HEK293 (cell line): ENCODE measurements at regions not wholly inside any gene's neighbourhood (a gene's known extent, or its start where the extent isn't known, plus 50 kb on each side); places are given as distances from the start of the nearest gene placed in this dataset.

Experiments
- CTCF ChIA-PET: fragments of 350-600 bp; formaldehyde crosslinking; extraction: SDS; loops from one replicate; lab custom pipeline; 2021; ENCODE audit warnings: antibody characterized with exemption; lab: Yijun Ruan, JAX
- POLR2A ChIA-PET: fragments of 300-600 bp; formaldehyde crosslinking; extraction: SDS; loops from one replicate; lab custom pipeline; 2020; ENCODE audit warnings: antibody characterized with exemption, inconsistent platforms; lab: Yijun Ruan, JAX
- H3K27ac ChIP-seq: fragments of 200-500 bp; sonication (Bioruptor generic); 2 replicates; pipeline ENCODE4 v1.5.1; 2014; ENCODE audit warnings: low read depth, low read length, control low read depth, inconsistent platforms; ENCODE audit errors: extremely low read depth
- H3K36me3 ChIP-seq, 2 experiments: fragments of 200-500 bp in 1 of 2; sonication (Bioruptor generic) in 1 of 2; 1 replicate in 1 of 2; 2 replicates in 1 of 2; pipeline ENCODE4 v1.5.1; 2014 to 2017; ENCODE audit warnings: inconsistent platforms in 2 of 2, low read length in 2 of 2; ENCODE audit not compliant: control insufficient read depth in 2 of 2, insufficient read depth in 1 of 2
- H3K4me1 ChIP-seq: fragments of 200-500 bp; sonication (Bioruptor generic); 2 replicates; pipeline ENCODE4 v1.5.1; 2014; ENCODE audit warnings: mild to moderate bottlenecking, low read length, inconsistent platforms; ENCODE audit not compliant: control insufficient read depth, insufficient read depth
- H3K4me3 ChIP-seq: 2 replicates; pipeline ENCODE4 v1.5.1; 2011; ENCODE audit warnings: low read depth, mild to moderate bottlenecking, control low read depth, low read length, moderate library complexity
- H3K9me3 ChIP-seq: fragments of 200-500 bp; sonication (Bioruptor generic); 2 replicates; pipeline ENCODE4 v1.5.1; 2014; ENCODE audit warnings: low read depth, low read length, inconsistent platforms; ENCODE audit not compliant: control insufficient read depth, insufficient read depth
- BCL6B ChIP-seq: fragments of 450-650 bp; formaldehyde crosslinking; IDR thresholded peaks from 2 replicates; pipeline ENCODE4 v1.5.1; 2017; ENCODE audit warnings: missing biosample characterization, missing genetic modification characterization
- GLI2 ChIP-seq: fragments of 450-650 bp; formaldehyde crosslinking; IDR thresholded peaks from 2 replicates; pipeline ENCODE4; 2017; ENCODE audit warnings: missing biosample characterization, missing genetic modification characterization, low read depth, borderline replicate concordance
- PRDM1 ChIP-seq: fragments of 450-650 bp; formaldehyde crosslinking; IDR thresholded peaks from 2 replicates; pipeline ENCODE4; 2016; ENCODE audit warnings: missing biosample characterization, missing genetic modification characterization
- SP7 ChIP-seq: fragments of 450-650 bp; formaldehyde crosslinking; IDR thresholded peaks from 2 replicates; pipeline ENCODE4 v1.5.1; 2016; ENCODE audit warnings: missing biosample characterization, missing genetic modification characterization
- ZBTB21 ChIP-seq: fragments of 450-650 bp; formaldehyde crosslinking; IDR thresholded peaks from 2 replicates; pipeline ENCODE4 v1.5.1; 2017; ENCODE audit warnings: missing biosample characterization, missing genetic modification characterization
- ZBTB8A ChIP-seq: fragments of 450-650 bp; formaldehyde crosslinking; IDR thresholded peaks from 2 replicates; pipeline ENCODE4 v1.5.1; 2016; ENCODE audit warnings: missing biosample characterization, missing genetic modification characterization
- ZEB2 ChIP-seq: fragments of 450-650 bp; formaldehyde crosslinking; IDR thresholded peaks from 2 replicates; pipeline ENCODE4 v1.5.1; 2016; ENCODE audit warnings: missing biosample characterization, missing genetic modification characterization
- ZFHX2 ChIP-seq: fragments of 450-650 bp; formaldehyde crosslinking; conservative IDR thresholded peaks from 2 replicates; pipeline ENCODE4 v1.5.1; 2016; ENCODE audit warnings: missing biosample characterization, missing genetic modification characterization
- ZNF10 ChIP-seq: fragments of 450-650 bp; formaldehyde crosslinking; IDR thresholded peaks from 2 replicates; pipeline ENCODE4 v1.5.1; 2017; ENCODE audit warnings: missing biosample characterization, missing genetic modification characterization
- ZNF114 ChIP-seq: fragments of 450-650 bp; formaldehyde crosslinking; IDR thresholded peaks from 2 replicates; pipeline ENCODE4 v1.5.0; 2017; ENCODE audit warnings: missing biosample characterization, missing genetic modification characterization
- ZNF133 ChIP-seq: fragments of 450-650 bp; formaldehyde crosslinking; IDR thresholded peaks from 2 replicates; pipeline ENCODE4 v1.5.1; 2016; ENCODE audit warnings: missing biosample characterization, missing genetic modification characterization
- ZNF16 ChIP-seq: fragments of 450-650 bp; formaldehyde crosslinking; IDR thresholded peaks from 2 replicates; pipeline ENCODE4 v1.5.1; 2016; ENCODE audit warnings: low read depth, missing biosample characterization, missing genetic modification characterization
- ZNF175 ChIP-seq: fragments of 450-650 bp; formaldehyde crosslinking; IDR thresholded peaks from 2 replicates; pipeline ENCODE4 v1.5.1; 2016; ENCODE audit warnings: missing biosample characterization, missing genetic modification characterization
- ZNF292 ChIP-seq: fragments of 450-650 bp; formaldehyde crosslinking; IDR thresholded peaks from 2 replicates; pipeline ENCODE4 v1.5.1; 2016; ENCODE audit warnings: low read depth, missing biosample characterization, missing genetic modification characterization, borderline replicate concordance
- ZNF335 ChIP-seq: fragments of 450-650 bp; formaldehyde crosslinking; conservative IDR thresholded peaks from 2 replicates; pipeline ENCODE4 v1.5.1; 2016; ENCODE audit warnings: missing biosample characterization, missing genetic modification characterization
- ZNF350 ChIP-seq: fragments of 450-650 bp; formaldehyde crosslinking; IDR thresholded peaks from 2 replicates; pipeline ENCODE4 v1.5.0; 2017; ENCODE audit warnings: missing biosample characterization, mild to moderate bottlenecking, missing genetic modification characterization
- ZNF354C ChIP-seq: fragments of 450-650 bp; formaldehyde crosslinking; IDR thresholded peaks from 2 replicates; pipeline ENCODE4 v1.5.1; 2016; ENCODE audit warnings: missing biosample characterization, missing genetic modification characterization, low read depth, borderline replicate concordance
- ZNF366 ChIP-seq: fragments of 450-650 bp; formaldehyde crosslinking; conservative IDR thresholded peaks from 2 replicates; pipeline ENCODE4 v1.5.1; 2016; ENCODE audit warnings: missing biosample characterization, missing genetic modification characterization
- ZNF37A ChIP-seq: fragments of 450-650 bp; IDR thresholded peaks from 2 replicates; pipeline ENCODE4 v1.5.1; 2018; ENCODE audit warnings: missing biosample characterization, missing genetic modification characterization
- ZNF473 ChIP-seq: fragments of 450-650 bp; formaldehyde crosslinking; IDR thresholded peaks from 2 replicates; pipeline ENCODE4 v1.5.1; 2017; ENCODE audit warnings: missing biosample characterization, missing genetic modification characterization
- ZNF548 ChIP-seq: fragments of 450-650 bp; formaldehyde crosslinking; IDR thresholded peaks from 2 replicates; pipeline ENCODE4 v1.5.1; 2016; ENCODE audit warnings: missing biosample characterization, missing genetic modification characterization
- ZNF585B ChIP-seq: fragments of 450-650 bp; formaldehyde crosslinking; IDR thresholded peaks from 2 replicates; pipeline ENCODE4 v1.5.1; 2016; ENCODE audit warnings: missing biosample characterization, missing genetic modification characterization
- ZNF600 ChIP-seq: fragments of 450-650 bp; formaldehyde crosslinking; IDR thresholded peaks from 2 replicates; pipeline ENCODE4 v1.5.1; 2016; ENCODE audit warnings: missing biosample characterization, missing genetic modification characterization
- ZNF623 ChIP-seq: fragments of 450-650 bp; formaldehyde crosslinking; IDR thresholded peaks from 2 replicates; pipeline ENCODE4 v1.5.1; 2016; ENCODE audit warnings: missing biosample characterization, missing genetic modification characterization
- ZNF629 ChIP-seq: fragments of 450-650 bp; formaldehyde crosslinking; IDR thresholded peaks from 2 replicates; pipeline ENCODE4 v1.5.1; 2017; ENCODE audit warnings: missing biosample characterization, missing genetic modification characterization
- ZNF660 ChIP-seq: fragments of 450-650 bp; IDR thresholded peaks from 2 replicates; pipeline ENCODE4 v1.5.1; 2018; ENCODE audit warnings: missing biosample characterization, mild to moderate bottlenecking, missing genetic modification characterization
- ZNF76 ChIP-seq: fragments of 450-650 bp; formaldehyde crosslinking; IDR thresholded peaks from 2 replicates; pipeline ENCODE4; 2016; ENCODE audit warnings: low read depth, missing biosample characterization, missing genetic modification characterization, borderline replicate concordance
- TF ChIP-seq, protein P1 (sequence below): fragments of 450-650 bp; formaldehyde crosslinking; IDR thresholded peaks from 2 replicates; pipeline ENCODE4 v1.5.1; 2016; ENCODE audit warnings: missing biosample characterization, missing genetic modification characterization
- TF ChIP-seq, protein P2 (sequence below): fragments of 450-650 bp; formaldehyde crosslinking; IDR thresholded peaks from 2 replicates; pipeline ENCODE4 v1.5.1; 2017; ENCODE audit warnings: missing biosample characterization, missing genetic modification characterization

- CTCF ChIA-PET = no interaction called here
- Histone ChIP-seq H3K27ac (no peak overlapping the region), H3K4me1 (peaks cover 2% of the 10 kb centered on the region; the same call in 1 of the 2 replicates), H3K9me3 (no peaks in the 10 kb centered on the region), H3K4me3 (no peak overlapping the region), H3K36me3 (no peaks in the 10 kb centered on the region)
- no peak for TF ChIP-seq ZNF585B (tag by site-specific recombination)
- no peak for TF ChIP-seq ZFHX2 (tag by site-specific recombination)
- TF ChIP-seq BCL6B (tag by site-specific recombination) = no peak
- no peak for TF ChIP-seq ZNF548 (tag by site-specific recombination)
- no peak for TF ChIP-seq ZNF76 (tag by site-specific recombination)
- no peak for TF ChIP-seq ZNF37A (tag by site-specific recombination)
- no peak for TF ChIP-seq PRDM1 (tag by site-specific recombination)
- no peak for TF ChIP-seq ZNF175 (tag by site-specific recombination)
- TF ChIP-seq ZNF473 (tag by site-specific recombination) = no peak
- no peak for TF ChIP-seq ZNF114 (tag by site-specific recombination)
- no peak for TF ChIP-seq ZNF623 (tag by site-specific recombination)
- TF ChIP-seq, protein P1, sequence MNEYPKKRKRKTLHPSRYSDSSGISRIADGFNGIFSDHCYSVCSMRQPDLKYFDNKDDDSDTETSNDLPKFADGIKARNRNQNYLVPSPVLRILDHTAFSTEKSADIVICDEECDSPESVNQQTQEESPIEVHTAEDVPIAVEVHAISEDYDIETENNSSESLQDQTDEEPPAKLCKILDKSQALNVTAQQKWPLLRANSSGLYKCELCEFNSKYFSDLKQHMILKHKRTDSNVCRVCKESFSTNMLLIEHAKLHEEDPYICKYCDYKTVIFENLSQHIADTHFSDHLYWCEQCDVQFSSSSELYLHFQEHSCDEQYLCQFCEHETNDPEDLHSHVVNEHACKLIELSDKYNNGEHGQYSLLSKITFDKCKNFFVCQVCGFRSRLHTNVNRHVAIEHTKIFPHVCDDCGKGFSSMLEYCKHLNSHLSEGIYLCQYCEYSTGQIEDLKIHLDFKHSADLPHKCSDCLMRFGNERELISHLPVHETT (tag by site-specific recombination) = no peak
- no peak for TF ChIP-seq ZNF10 (tag by site-specific recombination)
- no peak for TF ChIP-seq ZNF16 (tag by site-specific recombination)
- TF ChIP-seq ZNF133 (tag by site-specific recombination) = no peak
- no peak for TF ChIP-seq GLI2
- TF ChIP-seq ZNF354C (tag by site-specific recombination) = no peak
- POLR2A ChIA-PET = no interaction called here
These were observed 156.3 kb upstream of the PDE3A start for GRCh38 chr12:20211981-20212421.

GRCh38 chr12:20212658-20213555 is 155.4 kb upstream of the PDE3A start:
- 0 out of 2 replicates have a peak overlapping the region, but pooled peaks have one; percentile 46 for H3K27ac ChIP-seq
- H3K4me1 ChIP-seq = peaks cover 2% of the 10 kb centered on the region; the same call in 1 of the 2 replicates
- ChIA-PET CTCF (interaction anchor here (0.6 to 1.5 kb wide), 2 partner anchors 473 to 1080 kb away, joined by 5 to 6 read pairs; no protein-coding TSS in a partner anchor), POLR2A (no interaction called here)
- H3K4me3 ChIP-seq = no peak overlapping the region
- no peaks in the 10 kb centered on the region for H3K9me3 ChIP-seq
- H3K36me3 ChIP-seq = no peaks in the 10 kb centered on the region
- TF ChIP-seq ZNF600 (tag by site-specific recombination) (no peak), ZEB2 (tag by site-specific recombination) (peak; percentile 46; the same call in 1 of the 2 replicates), SP7 (0 out of 2 replicates have a peak, but pooled peaks have one; percentile 24), ZBTB8A (tag by site-specific recombination) (no peak), ZNF292 (tag by site-specific recombination) (no peak), ZBTB21 (peak; percentile 85), ZNF660 (peak; percentile 58; the same call in 1 of the 2 replicates), ZNF366 (tag by site-specific recombination) (peak; percentile 52), ZNF350 (tag by site-specific recombination) (no peak), ZNF629 (tag by site-specific recombination) (peak; percentile 86), ZNF335 (tag by site-specific recombination) (no peak)
- TF ChIP-seq, protein P2, sequence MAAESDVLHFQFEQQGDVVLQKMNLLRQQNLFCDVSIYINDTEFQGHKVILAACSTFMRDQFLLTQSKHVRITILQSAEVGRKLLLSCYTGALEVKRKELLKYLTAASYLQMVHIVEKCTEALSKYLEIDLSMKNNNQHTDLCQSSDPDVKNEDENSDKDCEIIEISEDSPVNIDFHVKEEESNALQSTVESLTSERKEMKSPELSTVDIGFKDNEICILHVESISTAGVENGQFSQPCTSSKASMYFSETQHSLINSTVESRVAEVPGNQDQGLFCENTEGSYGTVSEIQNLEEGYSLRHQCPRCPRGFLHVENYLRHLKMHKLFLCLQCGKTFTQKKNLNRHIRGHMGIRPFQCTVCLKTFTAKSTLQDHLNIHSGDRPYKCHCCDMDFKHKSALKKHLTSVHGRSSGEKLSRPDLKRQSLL (tag by site-specific recombination) = no peak
